ENCODE measurements at regions not wholly inside any gene's neighbourhood (a gene's known extent, or its start where the extent isn't known, plus 50 kb on each side); places are given as distances from the start of the nearest gene placed in this dataset.

DNA sequence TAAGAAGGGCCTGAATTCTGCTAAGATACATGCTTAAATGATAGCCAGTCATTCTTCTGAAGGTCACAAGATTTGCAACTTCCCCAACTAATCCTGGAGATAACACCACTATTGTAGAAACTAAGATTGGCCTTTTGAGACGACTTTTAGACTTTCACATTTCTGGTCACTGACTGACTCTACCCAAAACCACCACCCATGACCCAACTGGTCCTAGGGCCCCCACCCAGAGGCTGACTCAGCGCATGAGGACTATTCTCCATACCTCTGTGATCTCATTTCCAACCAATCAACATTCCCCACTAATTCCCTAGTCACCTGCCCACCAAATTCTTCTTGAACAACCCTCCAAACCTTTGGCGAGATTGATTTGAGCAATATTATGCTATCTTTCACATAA is 1299.0 kb downstream of the CDH11 start:
- DNase-seq: no peak
- intact Hi-C loops (cut with micrococcal nuclease): no loop called here
- Mint-ChIP-seq H3K27me3 (no peaks in the 10 kb centered on the region), H3K4me1 (no peaks in the 10 kb centered on the region), H3K4me3 (no peak overlapping the region), H3K27ac (no peak overlapping the region), H3K9me3 (peaks cover 9% of the 10 kb centered on the region), H3K36me3 (ENCODE audit: low read depth) (no peaks in the 10 kb centered on the region)
- POLR2A ChIA-PET: no interaction called here
- CTCF ChIA-PET: no interaction called here
- ATAC-seq (ENCODE audit: low read depth): no peak
- TF ChIP-seq, protein P1, sequence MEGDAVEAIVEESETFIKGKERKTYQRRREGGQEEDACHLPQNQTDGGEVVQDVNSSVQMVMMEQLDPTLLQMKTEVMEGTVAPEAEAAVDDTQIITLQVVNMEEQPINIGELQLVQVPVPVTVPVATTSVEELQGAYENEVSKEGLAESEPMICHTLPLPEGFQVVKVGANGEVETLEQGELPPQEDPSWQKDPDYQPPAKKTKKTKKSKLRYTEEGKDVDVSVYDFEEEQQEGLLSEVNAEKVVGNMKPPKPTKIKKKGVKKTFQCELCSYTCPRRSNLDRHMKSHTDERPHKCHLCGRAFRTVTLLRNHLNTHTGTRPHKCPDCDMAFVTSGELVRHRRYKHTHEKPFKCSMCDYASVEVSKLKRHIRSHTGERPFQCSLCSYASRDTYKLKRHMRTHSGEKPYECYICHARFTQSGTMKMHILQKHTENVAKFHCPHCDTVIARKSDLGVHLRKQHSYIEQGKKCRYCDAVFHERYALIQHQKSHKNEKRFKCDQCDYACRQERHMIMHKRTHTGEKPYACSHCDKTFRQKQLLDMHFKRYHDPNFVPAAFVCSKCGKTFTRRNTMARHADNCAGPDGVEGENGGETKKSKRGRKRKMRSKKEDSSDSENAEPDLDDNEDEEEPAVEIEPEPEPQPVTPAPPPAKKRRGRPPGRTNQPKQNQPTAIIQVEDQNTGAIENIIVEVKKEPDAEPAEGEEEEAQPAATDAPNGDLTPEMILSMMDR (IDR thresholded peaks at IDR 0.05): no peak

DNA sequence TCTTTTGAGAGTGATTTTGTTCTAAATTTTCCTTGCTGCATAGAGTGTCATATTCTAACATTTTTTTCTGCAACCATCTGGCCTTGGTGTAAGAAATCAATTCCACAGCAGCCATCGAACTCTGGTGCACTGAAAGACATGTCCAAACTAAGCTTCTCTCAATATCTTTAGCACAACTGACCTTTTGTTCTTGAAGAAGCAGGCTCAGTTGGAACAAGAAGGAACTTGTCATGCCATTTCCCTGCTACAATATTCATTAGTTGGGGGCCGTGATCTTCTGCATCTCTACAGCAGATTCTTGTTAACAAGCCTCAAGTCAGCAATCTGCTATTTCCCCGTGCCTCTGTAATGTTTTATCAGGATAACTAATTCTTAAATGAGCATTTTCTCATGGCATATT is 1305.6 kb downstream of the CDH11 start:
- ChIA-PET POLR2A (no interaction called here), CTCF (no interaction called here)
- Mint-ChIP-seq H3K4me1 (no peaks in the 10 kb centered on the region), H3K9me3 (peaks cover 3% of the 10 kb centered on the region), H3K36me3 (ENCODE audit: low read depth) (no peaks in the 10 kb centered on the region), H3K27ac (no peak overlapping the region), H3K27me3 (no peaks in the 10 kb centered on the region), H3K4me3 (no peak overlapping the region)
- intact Hi-C loops (cut with micrococcal nuclease): no loop called here
- ATAC-seq (ENCODE audit: low read depth) (no peak), DNase-seq (no peak)
- TF ChIP-seq, protein P1 (IDR thresholded peaks at IDR 0.05): no peak

DNA sequence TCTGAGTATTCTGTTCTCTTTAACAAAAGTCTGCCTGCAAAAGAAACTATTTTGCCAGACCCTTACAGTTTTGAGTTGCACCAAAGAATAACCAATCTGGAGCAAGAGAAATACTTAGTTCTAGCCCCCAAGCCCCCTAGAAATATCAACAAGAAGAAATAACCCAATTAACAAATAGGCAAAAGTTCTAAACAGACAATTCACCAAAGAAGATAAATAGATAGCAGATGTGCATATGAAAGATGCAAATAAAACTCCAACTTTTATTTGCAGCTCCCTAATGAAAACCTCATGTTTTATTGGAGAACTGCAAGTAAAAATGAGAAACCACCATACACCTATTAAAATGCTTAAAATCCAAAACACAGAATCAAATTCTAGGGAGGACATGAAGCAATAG is 1308.0 kb downstream of the CDH11 start:
- intact Hi-C loops (cut with micrococcal nuclease): no loop called here
- no peak overlapping the region for H3K27ac Mint-ChIP-seq

DNA sequence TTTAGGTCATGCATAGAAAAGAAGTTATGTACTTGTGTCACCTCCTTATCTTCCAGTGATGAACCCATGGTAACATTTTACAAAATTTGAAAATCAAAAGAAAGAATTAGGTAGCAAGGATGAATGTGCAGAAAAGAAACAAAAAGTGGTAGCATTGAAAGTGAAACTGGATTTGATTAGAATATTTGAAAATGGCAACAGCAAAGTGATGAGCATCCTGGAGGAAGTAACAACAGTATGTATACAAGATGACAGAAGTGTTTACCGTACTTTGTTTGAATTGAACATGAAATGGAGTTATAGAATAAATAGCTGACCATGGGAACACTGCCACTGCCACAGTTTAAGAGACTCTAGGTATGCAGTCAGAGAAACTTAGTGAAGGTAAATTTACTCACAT is 1313.1 kb downstream of the CDH11 start:
- no peaks in the 10 kb centered on the region for H3K36me3 Mint-ChIP-seq (ENCODE audit: low read depth)
- ATAC-seq (ENCODE audit: low read depth) (no peak), DNase-seq (no peak)
- ChIA-PET CTCF (no interaction called here), POLR2A (no interaction called here)
- no peaks in the 10 kb centered on the region for H3K9me3 Mint-ChIP-seq
- intact Hi-C loops (cut with micrococcal nuclease): no loop called here
- H3K27me3 Mint-ChIP-seq: no peaks in the 10 kb centered on the region
- TF ChIP-seq, protein P1 (IDR thresholded peaks at IDR 0.05): no peak
- H3K27ac Mint-ChIP-seq: no peak overlapping the region
- no peak overlapping the region for H3K4me3 Mint-ChIP-seq
- no peaks in the 10 kb centered on the region for H3K4me1 Mint-ChIP-seq

More for the DNA sequence above, 1308.0 kb downstream of the CDH11 start:
- no peak for DNase-seq
- Mint-ChIP-seq H3K27me3 (no peaks in the 10 kb centered on the region), H3K9me3 (peaks cover 3% of the 10 kb centered on the region), H3K4me3 (no peak overlapping the region), H3K36me3 (ENCODE audit: low read depth) (no peaks in the 10 kb centered on the region), H3K4me1 (no peaks in the 10 kb centered on the region)
- TF ChIP-seq, protein P1 (IDR thresholded peaks at IDR 0.05): no peak
- POLR2A ChIA-PET: no interaction called here
- CTCF ChIA-PET: no interaction called here
- ATAC-seq (ENCODE audit: low read depth): no peak

DNA sequence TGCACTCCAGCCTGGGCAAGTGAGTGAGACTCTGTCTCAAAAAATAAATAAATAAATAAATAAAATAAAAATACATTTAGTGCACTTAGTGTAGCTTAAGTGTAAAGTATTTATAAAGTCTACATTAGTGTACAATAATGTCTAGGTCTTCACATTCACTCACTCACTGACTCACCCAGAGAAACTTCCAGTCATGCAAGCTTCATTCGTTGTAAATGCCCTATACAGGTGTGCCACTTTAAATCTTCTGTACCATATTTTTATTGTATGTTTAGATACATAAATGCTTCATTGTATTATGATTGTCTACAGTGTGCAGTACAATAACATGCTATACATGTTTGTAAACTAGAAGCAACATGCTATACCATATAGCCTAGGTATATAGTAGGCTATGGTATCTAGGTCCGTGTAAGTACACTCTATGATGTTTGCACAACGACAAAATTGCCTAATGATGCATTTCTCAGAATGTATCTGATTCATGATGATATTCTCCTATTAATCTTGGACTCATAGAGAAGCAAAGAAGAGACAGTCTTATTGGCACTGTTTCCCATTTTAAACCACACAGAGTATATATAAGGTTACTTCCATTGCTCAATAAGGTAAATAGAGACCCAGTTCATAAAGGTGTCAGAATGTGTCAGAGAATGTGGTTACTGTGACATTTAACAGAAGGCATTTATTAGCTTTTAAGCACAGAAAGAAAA is 1314.9 kb downstream of the CDH11 start:
- ATAC-seq (ENCODE audit: low read depth) (no peak), DNase-seq (no peak)
- POLR2A ChIA-PET: no interaction called here
- intact Hi-C loops (cut with micrococcal nuclease): no loop called here
- TF ChIP-seq, protein P1 (IDR thresholded peaks at IDR 0.05): no peak
- Mint-ChIP-seq H3K36me3 (ENCODE audit: low read depth) (no peaks in the 10 kb centered on the region), H3K4me1 (no peaks in the 10 kb centered on the region), H3K27me3 (no peaks in the 10 kb centered on the region), H3K27ac (no peak overlapping the region), H3K9me3 (no peaks in the 10 kb centered on the region), H3K4me3 (no peak overlapping the region)
- CTCF ChIA-PET: no interaction called here

All from activated B cell treated with CpG ODN at 0.5 μM for 24 hours (primary cell).